Effector memory CD4-positive, alpha-beta T cell (primary cell): ENCODE measurements at regions not wholly inside any gene's neighbourhood (a gene's known extent, or its start where the extent isn't known, plus 50 kb on each side); places are given as distances from the start of the nearest gene placed in this dataset.

Source experiments
- DNase-seq, 3 donors: peaks; one replicate each; pipeline ENCODE4 v3.0.0-alpha.2; 2020
- H3K27ac ChIP-seq: 2 replicates; pipeline ENCODE4 v1.7.0; 2013; ENCODE audit warnings: mild to moderate bottlenecking, low read length, moderate library complexity; ENCODE audit not compliant: insufficient read depth, poor library complexity, severe bottlenecking
- H3K27me3 ChIP-seq: replicated peaks from 2 replicates; pipeline ENCODE4 v1.7.0; 2013; ENCODE audit warnings: mild to moderate bottlenecking, low read length; ENCODE audit not compliant: insufficient read depth, control insufficient read depth, poor library complexity, severe bottlenecking
- H3K36me3 ChIP-seq: 2 replicates; pipeline ENCODE4 v1.7.0; 2013; ENCODE audit warnings: mild to moderate bottlenecking, low read length, moderate library complexity; ENCODE audit not compliant: control insufficient read depth, insufficient read depth
- H3K4me1 ChIP-seq: 2 replicates; pipeline ENCODE4 v1.7.0; 2013; ENCODE audit warnings: low read length, mild to moderate bottlenecking; ENCODE audit not compliant: control insufficient read depth, insufficient read depth, poor library complexity, severe bottlenecking
- H3K4me3 ChIP-seq: 2 replicates; pipeline ENCODE4 v1.7.0; 2013; ENCODE audit warnings: low read length, low read depth, mild to moderate bottlenecking; ENCODE audit not compliant: insufficient read depth, poor library complexity, severe bottlenecking
- H3K9me3 ChIP-seq: 2 replicates; pipeline ENCODE4 v1.7.0; 2013; ENCODE audit warnings: mild to moderate bottlenecking, low read length, moderate library complexity; ENCODE audit not compliant: control insufficient read depth

- Histone ChIP-seq H3K27ac (no peak overlapping the region), H3K9me3 (no peaks in the 10 kb centered on the region), H3K4me3 (no peak overlapping the region), H3K4me1 (peaks cover 13% of the 10 kb centered on the region), H3K36me3 (no peaks in the 10 kb centered on the region), H3K27me3 (peaks cover 12% of the 10 kb centered on the region)
- no peak for DNase-seq
Measured at GRCh38 chr6:105983763-105984162, 102.4 kb upstream of the PRDM1 start.

- Histone ChIP-seq H3K9me3 (no peaks in the 10 kb centered on the region), H3K27ac (no peak overlapping the region), H3K36me3 (no peaks in the 10 kb centered on the region), H3K4me3 (no peak overlapping the region), H3K27me3 (peaks cover 12% of the 10 kb centered on the region), H3K4me1 (peaks cover 18% of the 10 kb centered on the region)
- no peak for DNase-seq
Measured at GRCh38 chr6:105982761-105983540, 103.2 kb upstream of the PRDM1 start.

DNA sequence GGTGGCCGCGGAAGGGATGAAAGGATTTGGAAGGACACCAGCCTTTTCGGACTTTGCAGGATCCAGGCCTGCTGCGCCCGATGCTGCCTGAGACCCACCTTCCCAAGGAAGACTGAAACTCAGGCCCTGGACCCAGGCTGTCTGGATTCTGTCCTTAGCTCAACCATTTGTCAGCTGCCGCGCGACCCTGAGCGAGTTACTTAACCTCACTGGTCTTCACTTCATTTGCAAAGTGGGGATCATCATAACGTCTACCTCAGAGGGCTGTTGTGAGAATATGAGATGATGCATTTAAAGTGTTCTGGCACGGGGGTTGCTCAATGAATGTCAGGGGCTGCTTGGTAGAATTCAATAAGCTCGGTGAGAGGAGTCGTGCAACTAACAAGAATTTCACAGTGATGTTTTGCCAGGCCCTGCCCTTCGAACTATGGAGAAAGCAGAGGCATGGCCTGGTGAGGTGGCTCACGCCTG lies 104.2 kb upstream of the PRDM1 start:
- Histone ChIP-seq H3K27ac (no peak overlapping the region), H3K9me3 (no peaks in the 10 kb centered on the region), H3K4me3 (peak overlapping the region; percentile 63), H3K27me3 (peaks cover 12% of the 10 kb centered on the region), H3K36me3 (no peaks in the 10 kb centered on the region), H3K4me1 (peaks cover 18% of the 10 kb centered on the region)
- DNase-seq = no peak

DNA sequence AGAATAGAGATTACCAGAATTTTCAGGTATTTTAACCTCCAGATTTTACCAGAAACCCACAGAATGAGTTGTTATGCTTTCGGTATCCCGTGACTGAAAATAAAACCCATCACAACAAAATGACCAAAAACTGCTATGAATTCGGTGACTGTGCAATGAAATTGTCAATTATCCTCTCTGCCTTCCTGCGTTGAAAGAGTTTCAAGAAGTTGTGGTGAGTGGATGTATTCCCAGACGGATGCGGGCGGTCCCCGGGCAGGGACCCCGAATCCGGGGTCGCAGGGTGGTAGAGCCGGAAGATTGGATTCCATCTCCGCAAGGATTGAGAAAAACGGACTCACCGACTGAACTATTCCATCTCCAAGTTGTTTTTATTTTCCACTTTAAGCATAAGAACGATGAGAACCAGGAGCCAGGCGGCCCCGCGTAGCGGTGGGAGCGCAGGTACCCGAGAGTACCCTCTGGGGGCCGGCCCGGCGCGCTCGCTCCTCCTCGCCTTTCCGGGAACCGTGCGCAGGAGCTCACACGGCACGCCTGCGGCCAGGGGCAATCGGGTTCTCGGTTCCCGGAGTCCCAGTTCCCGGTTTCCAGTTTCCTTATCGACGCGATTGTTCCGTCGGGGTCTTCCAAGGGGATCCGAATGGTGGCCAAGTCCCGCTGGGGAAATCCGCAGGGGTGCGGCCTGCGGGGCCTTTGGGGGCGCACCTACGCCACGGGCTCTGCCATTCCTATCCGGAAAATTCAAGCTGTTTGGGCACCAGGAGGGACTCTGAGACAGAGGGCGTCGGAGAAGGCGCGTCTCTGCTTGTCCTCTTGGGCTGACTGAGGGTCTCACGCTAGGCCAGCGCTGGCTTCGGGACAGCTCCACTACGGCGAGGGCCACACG lies 104.9 kb upstream of the PRDM1 start:
- DNase-seq = peak in 1 of 3 donors; percentile 19
- Histone ChIP-seq H3K27me3 (peaks cover 9% of the 10 kb centered on the region), H3K27ac (no peak overlapping the region), H3K36me3 (no peaks in the 10 kb centered on the region), H3K9me3 (no peaks in the 10 kb centered on the region), H3K4me1 (peaks cover 18% of the 10 kb centered on the region), H3K4me3 (peak overlapping the region; percentile 63)

GRCh38 chr6:105978974-105979373 lies 107.2 kb upstream of the PRDM1 start:
- Histone ChIP-seq H3K27ac (no peak overlapping the region), H3K4me3 (no peak overlapping the region), H3K27me3 (no peaks in the 10 kb centered on the region), H3K9me3 (no peaks in the 10 kb centered on the region), H3K4me1 (peaks cover 18% of the 10 kb centered on the region), H3K36me3 (no peaks in the 10 kb centered on the region)
- no peak for DNase-seq

DNA sequence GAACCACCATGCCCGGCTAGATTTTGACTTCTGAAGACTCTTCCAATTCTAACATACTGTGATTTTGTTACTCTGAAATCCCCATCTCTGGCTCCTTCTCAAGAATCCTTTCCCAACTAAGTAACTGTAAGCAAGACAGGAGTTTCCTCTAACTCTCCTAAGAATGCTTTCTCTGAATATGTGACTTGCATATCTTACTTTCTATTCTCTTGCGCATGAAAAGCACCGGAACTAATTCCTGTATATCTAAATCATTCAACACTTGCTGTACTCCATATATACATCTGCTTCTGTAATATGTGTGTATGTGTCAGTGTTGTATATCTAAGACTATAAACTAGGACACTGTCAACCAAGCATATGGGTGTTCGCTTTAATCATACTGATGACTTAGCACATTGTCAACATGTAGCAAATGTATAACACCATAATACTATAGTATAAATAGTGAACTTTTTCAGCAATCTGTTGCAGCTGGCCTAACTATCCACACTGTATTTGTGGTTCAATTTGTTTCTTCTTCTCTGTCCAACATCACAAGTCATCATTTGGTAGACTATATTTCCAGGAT lies 108.1 kb upstream of the PRDM1 start:
- Histone ChIP-seq H3K27me3 (no peaks in the 10 kb centered on the region), H3K4me3 (no peak overlapping the region), H3K9me3 (no peaks in the 10 kb centered on the region), H3K36me3 (no peaks in the 10 kb centered on the region), H3K27ac (no peak overlapping the region), H3K4me1 (peaks cover 18% of the 10 kb centered on the region)
- no peak for DNase-seq

GRCh38 chr6:105974986-105975385 lies 111.2 kb upstream of the PRDM1 start:
- no peaks in the 10 kb centered on the region for H3K9me3 ChIP-seq
- H3K27ac ChIP-seq = no peak overlapping the region
- H3K36me3 ChIP-seq = no peaks in the 10 kb centered on the region
- H3K4me1 ChIP-seq = peaks cover 7% of the 10 kb centered on the region
- DNase-seq = no peak
- H3K4me3 ChIP-seq = no peak overlapping the region
- no peaks in the 10 kb centered on the region for H3K27me3 ChIP-seq

DNA sequence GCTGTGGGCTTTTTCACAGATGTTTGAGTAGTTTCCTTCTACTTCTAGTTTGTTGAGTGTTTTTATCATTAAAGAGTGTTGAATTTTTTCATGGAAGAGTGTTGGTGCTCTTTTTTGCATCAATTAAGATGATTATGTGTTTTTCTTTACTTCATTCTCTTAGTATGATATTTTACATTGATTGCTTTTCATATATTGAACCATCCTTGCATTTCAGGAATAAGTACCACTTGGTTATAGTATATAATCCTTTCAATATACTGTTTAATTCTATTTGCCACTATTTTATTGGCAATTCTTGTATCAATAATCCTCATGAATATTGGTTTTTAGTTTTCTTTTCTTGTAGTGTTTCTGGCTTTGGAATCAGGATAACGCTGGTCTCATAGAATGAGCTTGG lies 113.7 kb upstream of the PRDM1 start:
- Histone ChIP-seq H3K27ac (no peak overlapping the region), H3K27me3 (no peaks in the 10 kb centered on the region), H3K36me3 (no peaks in the 10 kb centered on the region), H3K4me1 (no peaks in the 10 kb centered on the region), H3K4me3 (no peak overlapping the region), H3K9me3 (no peaks in the 10 kb centered on the region)
- no peak for DNase-seq

DNA sequence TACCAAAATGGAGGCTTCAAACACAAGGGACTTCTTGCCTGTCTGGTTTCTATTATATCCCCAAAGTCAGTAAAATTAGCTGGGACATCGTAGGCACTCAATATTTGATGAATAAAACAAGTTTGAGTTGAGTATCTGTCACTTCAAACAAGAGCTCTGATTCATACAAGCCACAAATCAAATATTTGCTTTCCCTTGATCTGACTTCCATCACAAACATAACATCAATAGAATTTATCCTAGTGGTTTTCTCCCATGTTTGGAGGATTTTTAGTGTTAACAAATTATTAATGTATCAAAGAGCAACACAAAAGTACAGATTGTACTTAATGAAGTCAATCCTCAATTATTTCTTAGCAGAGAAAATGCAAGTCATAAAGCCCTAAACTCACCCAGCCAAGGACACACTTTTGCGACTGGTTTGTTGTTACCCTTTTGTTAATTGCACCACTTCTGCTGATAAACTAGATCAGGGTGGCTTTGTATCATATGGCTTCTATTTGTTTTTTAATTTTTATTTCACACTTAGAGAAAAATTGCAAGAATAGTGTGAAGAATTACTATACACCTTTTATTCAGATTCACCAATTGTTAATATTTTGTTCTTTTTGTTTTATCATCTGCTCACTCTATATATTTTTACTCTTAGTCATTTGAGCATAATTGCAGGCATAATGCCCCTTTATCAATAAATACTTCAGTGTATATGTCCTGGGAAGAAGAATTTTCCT lies 117.4 kb upstream of the PRDM1 start:
- Histone ChIP-seq H3K4me3 (no peak overlapping the region), H3K36me3 (no peaks in the 10 kb centered on the region), H3K27me3 (no peaks in the 10 kb centered on the region), H3K9me3 (no peaks in the 10 kb centered on the region), H3K4me1 (no peaks in the 10 kb centered on the region), H3K27ac (no peak overlapping the region)
- no peak for DNase-seq
